Activated CD4-positive, CD25-positive, alpha-beta regulatory T cell treated with anti-CD3 and anti-CD28 coated beads, Interleukin-2, amount 50 U/mL, for 24 hours (primary cell): ENCODE measurements at regions not wholly inside any gene's neighbourhood (a gene's known extent, or its start where the extent isn't known, plus 50 kb on each side); places are given as distances from the start of the nearest gene placed in this dataset.
"Not testable (repeated sequence)": the region's sequence is repeated elsewhere in the genome, so short reads cannot be mapped to it uniquely, and the experiment has no call there.

Experiments used
- ATAC-seq, 2 donors: fragments of 150-1000 bp; cut with Tn5 transposase; one replicate each; pipeline ENCODE4 v1.10.0; 2021; ENCODE audit warnings: mild to moderate bottlenecking in 1 of 2, moderate library complexity in 1 of 2

DNA sequence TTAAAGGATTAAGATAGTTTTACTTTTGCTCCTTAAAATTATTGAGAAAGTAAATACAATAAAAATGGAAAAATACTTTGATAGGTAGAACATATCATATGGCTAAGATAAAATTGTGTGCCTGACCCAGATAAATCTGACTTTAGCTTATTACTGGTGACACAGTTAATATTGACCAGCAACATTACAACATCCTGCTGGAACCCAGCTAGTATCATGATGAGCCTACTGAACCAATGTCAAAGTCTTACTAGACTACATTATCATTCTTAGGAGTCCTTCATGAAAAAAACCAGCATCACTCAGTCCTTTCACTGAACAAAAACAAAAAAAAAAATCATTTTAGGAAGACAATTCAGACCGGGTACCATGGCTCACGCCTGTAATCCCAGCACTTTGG lies 164.8 kb upstream of the CDK1 start:
- ATAC-seq, result no peak

DNA sequence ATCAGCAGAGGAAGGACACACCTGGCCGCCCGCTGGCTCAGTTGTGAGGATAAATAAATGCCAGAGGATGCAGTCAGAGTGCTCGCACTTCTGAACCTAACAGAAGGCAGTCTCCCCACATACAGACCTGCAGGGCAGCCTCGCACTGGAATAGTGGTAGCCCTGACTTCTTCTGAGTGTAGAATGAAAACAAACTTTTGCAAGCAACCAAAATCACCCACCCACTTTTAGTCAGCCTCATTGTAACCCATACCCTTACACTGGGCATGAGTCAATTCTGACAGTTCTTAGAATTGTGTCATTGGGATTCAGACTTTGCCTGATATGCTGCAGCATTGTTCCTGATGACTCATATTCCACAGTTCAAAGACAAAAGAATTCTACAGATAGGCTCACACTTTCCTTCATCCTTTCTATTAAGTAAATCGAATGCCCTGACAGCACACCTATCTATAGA lies 167.0 kb upstream of the CDK1 start:
- peak; percentile 41 to 51 for ATAC-seq

DNA sequence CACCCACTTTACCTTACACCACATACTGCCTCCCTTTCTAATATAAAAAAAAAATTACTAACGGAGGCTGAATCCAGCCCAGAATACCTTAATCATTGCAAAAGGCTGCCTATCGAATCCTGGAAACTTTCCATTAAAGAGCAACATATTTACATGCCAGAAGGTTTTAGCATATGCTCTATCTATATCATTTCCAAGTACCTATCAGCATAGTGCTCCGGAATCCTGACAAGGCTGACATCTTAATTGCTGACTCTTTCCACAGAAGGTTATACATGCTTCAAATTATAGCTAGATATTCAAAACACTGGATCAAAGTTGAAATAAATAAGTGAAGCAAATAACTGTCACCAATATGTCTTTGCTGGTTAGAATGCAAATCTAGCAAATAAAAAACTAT lies 170.9 kb upstream of the CDK1 start:
- ATAC-seq, result no peak

DNA sequence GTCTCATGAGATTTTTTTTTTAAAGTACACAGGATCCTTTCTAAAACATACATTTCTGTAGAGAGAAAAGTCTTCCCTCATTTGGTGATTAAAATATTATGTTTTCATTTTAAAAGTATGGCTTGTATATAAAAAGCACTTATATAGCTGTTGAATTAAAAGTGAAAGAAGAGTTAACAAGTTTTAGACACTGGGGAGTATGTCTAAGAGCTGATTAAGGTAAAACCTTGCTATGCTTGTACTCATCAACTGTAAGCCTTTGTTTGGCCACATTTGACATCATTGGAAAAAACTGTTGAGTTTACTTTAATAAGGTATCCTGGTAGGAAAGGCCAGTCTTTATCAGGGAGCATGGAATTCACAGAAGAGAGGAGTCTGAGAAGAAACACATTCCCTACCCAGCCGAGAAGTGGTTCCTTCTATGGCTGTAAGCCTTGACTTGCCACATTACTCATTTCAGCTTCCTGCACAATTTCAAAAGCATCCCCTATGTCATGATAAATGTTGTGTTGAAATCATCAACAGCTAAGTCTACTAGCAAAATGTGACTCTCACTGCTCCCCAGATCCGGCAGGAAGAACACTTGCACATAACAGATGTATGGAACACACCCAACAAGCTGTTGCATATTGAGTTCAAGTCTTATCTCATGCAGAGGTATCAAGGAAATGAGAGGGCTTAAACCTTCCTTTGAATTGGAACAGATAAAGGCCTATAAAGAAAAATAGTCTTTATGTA lies 171.8 kb upstream of the CDK1 start:
- no peak for ATAC-seq

DNA sequence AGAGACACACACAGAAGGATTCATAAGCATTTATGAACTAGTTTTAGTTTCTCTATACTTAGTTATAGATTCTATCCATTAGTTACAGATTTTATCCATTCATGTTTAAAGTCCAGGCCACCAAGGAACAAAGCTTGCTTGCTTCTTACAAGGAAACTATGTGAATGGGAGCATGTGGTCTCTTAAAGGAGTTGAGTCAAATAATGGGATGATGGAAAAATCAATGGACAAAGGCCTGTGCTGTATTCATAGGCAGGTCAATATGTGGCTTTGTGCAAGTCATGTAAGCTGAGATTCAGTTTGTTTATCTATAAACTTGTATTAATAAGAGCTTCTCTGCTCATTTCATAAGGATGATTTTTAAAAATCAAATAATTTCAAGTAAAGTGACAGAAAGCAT lies 172.8 kb upstream of the CDK1 start:
- no peak for ATAC-seq

DNA sequence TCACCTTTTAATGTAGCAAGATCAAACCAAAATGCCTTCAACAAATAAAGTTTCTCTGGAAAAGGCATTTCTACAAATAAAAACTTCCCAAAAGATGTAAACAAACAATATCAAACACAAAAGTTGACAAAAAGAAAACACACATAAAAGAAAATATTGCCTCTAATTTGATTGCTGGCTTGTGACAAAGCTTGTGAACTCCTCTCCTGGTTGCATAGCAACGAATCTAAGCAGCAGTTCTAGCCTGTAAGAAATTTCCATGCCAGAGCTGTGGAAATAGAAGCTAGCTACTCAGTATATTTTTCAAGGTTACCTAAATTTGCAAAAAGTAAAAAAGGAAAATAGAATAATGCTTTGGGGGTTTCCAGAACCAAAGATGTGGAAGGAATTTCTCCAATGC lies 173.9 kb upstream of the CDK1 start:
- no peak for ATAC-seq

DNA sequence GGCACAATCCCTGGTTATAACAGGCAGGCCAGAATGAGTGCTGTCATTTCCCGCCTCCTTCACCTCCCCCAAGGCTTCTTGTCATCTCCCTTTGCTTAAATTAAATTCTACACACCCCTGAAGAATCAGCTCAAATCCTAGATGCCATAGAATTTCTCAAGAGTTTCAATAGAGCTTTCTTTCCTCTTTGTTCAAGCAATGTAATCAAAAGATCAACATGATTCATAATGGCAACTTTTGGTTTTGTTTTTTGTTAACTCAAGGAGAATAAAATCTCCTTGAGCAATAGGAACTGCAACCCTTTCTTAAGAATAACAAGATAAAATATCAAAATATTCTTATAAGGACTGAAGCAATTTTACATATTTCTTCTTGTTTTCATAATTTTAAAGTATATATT lies 180.8 kb upstream of the CDK1 start:
- ATAC-seq, result no peak

DNA sequence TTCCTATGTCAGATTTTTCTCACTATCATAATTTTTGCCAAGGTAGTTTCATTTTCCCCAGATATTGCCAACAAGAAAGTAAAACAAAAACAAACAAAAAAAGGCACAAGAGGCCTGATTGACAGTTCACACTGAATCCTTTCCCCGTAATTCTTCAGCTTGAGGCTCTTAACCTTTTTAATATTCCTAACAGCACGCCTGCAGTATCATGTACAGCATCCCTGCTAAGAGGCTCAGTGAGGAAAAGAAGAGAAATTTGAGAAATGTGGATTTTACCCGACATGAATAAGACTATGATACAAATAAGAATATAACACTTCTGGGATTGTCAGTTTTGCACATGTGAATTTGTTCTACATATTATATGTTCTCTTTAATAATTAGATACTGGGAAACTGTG lies 182.4 kb upstream of the CDK1 start:
- no peak for ATAC-seq

DNA sequence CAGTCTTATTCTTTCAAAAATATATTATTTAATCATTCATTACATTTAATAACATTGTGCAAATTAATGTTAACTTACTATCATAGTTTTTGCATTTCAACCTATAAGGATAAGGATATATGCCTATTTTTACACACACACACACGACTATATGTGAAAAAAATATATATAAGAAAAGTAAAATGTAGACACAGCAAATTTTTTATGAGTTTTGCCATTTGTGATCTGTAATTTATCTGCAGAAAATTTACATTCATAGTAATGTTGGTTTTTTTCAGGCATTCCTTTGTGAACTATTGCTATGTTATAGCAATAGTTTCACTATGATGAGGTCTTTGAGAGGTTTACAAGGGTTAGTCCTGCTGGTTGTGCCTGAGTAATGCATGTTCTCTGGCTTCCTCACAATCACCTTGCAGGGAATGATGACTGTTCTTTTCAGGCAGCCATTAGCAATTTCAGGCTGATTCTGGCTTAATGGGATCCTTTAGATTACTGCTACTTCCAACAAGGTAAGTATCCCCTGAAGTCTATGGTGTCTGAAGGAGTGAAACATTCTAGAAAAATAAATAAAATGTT lies 183.7 kb upstream of the CDK1 start:
- ATAC-seq, result no peak

DNA sequence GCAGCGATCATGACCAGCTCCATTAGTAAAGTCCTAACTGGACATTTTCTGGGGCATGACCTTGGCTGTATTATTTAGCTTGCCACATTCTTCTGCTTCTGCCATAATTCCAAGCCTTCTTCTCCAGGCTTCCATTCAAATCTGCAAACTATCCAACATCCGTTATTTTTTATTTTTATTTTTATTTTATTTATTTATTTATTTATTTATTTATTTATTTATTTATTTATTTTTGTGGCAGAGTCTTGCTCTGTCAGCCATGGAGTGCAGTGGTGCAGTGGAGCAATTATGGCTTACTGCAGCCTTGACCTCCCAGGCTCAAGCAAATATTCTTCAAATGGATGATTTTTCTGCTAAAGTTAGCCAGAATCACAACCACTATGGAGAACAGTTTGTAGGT lies 187.2 kb upstream of the CDK1 start:
- no peak for ATAC-seq

DNA sequence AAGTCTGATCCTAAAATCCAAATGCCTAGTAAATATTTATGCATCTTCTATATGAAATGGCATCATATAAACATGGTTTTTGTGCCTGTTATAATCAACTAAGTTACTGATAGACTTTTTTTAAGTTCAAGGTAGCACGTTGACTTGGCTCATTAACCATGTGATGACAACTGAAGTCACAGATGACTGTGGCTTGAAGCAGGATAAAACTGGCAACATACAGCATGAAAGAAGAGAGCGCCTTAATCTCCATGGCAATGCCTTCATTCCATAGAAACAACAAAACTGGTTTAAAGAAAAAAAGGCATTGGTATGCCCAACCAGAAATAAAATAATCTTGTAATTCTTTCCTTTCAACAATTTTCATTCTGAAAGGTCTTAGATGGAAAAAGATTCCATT lies 188.9 kb upstream of the CDK1 start:
- no peak for ATAC-seq

DNA sequence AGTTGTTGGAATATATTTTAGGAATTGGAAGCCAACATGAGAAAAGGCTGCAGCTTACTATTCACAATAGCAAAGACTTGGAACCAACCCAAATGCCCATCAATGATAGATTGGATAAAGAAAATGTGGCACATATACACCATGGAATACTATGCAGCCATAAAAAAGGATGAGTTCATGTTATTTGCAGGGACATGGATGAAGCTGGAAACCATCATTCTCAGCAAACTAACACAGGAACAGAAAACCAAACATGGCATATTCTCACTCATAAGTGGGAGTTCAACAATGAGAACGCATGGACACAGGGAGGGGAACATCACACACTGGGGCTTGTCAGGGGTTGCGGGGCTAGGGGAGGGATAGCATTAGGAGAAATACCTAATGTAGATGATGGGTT lies 192.1 kb upstream of the ANK3 start:
- not testable (repeated sequence) for ATAC-seq

DNA sequence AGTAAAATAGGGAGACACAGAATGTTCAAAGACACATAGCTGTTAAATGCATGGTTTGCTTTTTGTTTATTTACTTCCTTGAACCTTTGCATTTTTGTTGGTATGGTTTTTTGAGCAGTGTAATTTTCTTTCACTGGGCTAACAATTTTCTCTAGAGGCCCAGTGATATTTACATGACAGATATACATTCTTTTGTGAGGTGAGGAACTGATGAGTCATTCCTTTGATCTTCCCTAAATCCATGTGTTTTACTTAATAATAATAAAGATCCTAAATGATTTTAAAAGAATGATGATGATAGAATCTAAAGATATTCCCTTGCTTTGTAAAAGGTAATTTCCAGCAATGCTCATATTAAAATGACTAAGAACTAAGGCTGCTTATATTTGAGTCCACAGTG lies 188.5 kb upstream of the ANK3 start:
- ATAC-seq, result no peak

DNA sequence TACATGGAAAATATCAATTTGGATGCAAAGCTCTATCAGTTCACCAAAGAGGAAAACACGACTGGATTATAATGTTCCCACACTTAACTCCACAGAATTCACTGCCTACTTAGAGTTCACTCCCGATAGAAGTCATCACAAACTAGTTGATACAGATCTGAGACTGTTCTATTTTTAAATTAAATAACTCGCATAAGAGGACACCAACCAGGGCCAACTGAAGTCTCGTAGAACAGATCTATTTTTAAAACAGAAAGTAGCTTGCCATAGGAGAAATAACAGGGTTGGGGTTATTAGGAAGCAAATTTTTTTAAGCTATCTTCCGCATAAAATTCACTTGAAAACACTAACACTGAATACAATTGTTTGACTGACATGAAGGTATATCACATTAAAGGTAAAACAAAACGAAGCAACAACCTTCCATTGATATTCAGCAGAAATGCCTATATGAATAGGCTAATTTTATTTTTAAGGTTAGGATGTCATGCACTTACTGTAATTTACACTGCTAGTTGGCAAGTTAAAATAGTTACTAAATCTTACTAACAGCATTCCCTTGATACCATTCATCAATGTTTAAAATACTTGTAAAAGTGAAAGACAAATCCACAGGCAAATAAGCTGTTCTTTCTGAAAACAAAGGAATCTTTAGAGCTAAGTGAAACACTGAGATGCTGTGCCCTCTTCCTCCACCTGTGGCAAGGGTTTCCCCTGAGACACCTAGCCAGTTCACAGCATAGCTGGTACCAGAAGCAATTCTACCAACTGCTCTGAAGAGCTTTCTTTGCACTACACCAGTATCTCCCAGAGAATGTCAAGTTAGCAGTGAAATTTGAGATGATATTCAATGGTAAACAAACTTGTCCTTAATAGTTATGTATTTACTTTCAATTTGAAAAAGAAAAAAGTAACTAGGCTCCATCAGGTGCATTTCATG lies 186.7 kb upstream of the ANK3 start:
- no peak for ATAC-seq

DNA sequence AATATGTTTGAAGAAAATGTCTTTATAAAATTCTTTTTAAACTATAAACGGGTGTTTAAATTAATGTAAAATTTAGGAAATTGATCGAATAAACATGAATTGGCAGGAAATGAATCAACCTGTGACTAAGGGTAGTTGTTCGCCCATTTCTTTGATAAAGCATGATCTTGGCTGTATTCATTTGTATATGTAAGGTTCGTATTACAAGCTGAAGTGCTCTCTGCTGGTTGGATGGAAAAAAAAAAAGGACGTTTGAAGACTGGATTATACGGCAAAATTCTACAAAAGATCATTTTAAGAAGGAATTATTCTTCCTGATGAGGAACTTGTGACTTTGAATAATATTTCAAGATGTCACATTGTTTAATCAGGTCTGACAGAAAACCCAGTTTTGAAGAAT lies 185.4 kb upstream of the ANK3 start:
- no peak for ATAC-seq

DNA sequence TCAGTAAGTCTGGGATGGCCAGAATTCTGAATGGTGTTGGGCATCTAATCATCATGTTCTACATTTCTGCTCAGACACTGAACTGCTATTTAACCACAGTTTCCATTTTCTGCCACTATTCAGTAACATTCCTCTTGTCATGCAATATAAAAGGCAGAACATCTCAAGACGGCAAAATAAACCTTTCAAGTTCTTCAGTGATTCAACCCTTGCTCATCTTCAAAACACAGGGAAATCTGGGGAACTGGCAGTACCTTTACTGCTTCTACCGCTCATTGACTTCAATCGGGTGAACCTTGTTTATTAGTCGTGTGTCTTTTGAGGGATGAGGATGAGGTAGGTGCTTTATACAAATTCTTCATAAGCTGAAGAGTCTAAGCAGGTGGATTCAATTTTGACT lies 184.7 kb upstream of the ANK3 start:
- no peak for ATAC-seq

DNA sequence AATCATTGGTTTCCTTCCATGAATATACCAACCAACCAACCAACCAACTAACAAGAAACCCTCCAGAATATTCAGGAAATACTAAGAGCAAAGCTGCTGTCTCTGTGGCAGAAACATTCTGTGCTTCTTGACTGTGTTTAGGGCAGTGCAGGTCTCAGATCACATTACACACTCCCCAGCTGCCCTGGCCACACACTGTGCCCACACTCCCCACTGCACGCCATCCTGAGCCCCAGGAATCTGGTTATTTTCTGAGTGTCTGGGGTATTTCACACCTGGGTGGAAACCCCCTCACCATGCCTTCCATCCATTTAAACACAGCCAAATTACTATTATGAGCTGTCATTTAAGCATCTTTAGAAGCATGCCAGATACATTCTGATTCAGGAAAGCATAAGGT lies 183.7 kb upstream of the ANK3 start:
- ATAC-seq, result peak; percentile 72 to 74

DNA sequence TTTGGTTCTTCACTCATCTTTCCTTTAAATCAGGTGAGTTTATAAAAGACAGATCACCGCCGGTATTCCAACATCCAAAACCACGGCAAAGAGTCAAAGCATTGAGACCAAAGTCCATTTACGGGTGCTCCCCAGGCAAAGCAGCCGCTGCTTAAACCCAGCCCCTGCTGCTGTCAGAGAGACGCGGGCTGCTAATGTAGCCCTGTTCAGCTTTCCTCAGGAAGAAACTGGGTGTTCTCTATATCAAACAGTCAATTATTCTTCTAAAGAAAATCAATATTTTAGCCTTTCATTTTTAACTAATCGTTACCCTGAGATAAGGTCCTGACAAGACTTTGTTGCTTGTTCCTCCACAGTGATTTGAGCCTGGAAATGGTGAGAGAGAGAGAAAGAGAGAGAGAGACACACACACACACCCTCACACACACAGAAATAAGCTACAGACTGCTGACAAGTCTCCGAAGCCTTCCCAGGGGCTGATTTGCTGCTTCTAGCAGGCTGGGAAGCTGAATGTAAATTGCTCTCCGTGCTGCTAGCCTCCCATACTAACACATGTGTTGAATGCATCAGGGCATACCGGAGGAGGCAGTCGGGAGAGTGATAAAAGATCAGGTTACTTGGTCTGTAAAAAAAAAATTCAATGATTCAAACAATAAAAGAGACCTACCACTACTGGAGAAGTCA lies 183.0 kb upstream of the ANK3 start:
- peak in 1 of 2 donors; percentile 36 for ATAC-seq

DNA sequence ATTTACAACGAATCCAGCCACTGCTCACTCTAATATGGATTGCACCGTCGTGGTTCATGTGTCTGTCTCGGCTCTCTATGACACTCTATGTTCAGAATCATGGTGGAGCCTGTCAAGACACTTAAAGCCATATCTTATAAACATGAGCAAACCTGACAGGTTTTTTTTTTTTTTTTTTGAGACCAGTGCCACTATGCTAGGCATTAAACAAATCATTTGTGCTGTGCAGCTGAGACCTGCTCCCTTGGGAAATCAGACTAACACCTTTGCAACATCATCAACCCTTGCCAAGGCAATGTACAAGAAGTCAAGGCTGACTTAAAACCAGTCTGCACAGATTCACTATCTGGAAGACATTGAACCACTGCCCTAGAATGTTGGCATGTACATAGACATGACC lies 181.2 kb upstream of the ANK3 start:
- ATAC-seq, result no peak

DNA sequence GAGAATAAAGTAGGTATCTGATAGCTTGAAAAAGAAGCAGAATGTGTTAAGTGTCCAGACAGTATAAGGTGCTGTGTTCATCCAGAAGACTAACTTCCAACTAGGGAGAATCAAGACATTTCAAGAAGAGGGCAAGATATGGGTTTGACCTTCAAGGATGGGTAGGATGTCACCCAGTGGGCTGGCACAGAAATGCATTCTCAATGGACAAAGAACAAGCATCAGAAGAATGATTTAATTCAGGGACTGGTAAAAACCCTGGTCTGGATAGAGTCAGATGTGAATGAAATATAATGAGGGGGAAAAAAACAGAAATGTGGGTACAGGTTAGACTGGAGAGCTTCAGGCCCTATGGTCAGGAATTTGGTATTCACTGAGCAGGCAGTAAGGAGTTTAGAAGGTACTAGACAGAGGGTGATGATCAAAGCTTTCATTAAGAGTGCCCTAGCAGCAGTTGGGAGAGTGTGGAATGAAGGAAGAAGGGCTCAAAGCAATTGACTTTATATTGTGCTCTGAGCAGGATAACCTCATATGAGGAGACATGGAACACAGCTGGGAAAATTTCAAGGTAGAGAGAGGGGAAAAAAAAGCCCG lies 180.7 kb upstream of the ANK3 start:
- ATAC-seq, result no peak

DNA sequence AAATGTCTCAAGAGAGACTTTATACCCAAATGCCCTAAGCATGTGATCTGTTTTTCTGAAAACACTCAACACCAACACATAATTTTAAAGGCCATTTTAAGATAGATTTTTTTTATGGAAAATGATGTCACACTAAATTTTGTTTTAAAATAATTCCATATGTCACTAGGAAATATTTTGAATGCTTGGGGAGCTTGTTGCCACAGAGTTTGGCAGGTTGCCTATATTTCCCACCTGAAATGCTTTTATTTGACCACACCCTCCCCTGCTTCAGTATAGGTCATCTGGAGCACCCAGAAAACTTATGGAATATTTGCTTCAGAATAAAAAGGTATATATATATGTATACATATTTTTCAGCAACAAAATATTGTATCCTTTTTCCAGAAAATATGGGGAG lies 180.0 kb upstream of the ANK3 start:
- no peak for ATAC-seq

DNA sequence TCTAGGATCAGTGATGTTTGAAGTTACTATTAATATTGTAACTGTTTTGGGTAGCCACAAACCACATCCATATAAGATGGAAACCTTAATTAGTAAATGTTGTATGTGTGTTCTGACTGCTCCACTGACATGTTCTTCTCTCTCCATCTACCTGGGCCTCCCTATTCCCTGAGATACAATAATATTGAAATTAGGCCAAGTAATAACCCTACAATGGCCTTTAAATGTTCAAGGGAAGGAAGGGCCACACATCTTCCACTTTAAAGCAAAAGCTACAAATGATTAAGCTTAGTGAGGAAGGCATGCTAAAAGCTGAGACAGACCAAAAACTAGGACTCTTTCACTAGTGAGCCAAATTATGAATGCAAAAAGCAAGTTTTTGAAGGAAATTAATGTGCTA lies 176.4 kb upstream of the ANK3 start:
- ATAC-seq, result peak in 1 of 2 donors; percentile 17

DNA sequence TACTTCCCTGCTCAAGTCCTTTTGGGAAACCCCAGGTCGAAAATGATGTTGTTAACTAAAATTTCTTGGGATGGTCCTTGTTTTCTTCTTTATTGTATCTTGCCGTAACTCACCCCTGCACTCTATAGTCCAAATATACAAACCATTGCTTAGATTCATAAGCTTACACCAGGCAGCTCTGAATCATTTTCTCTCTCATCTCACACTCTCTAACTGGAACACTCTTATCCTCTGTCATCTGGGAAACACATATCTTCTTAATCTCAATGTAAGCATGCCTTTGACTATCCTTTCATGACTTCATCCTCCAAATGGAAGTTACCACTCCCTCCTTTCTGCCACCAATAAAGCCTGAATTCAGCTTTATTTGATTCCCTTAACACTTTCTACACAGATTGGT lies 175.8 kb upstream of the ANK3 start:
- ATAC-seq, result no peak
